ENCODE measurements at regions not wholly inside any gene's neighbourhood (a gene's known extent, or its start where the extent isn't known, plus 50 kb on each side); places are given as distances from the start of the nearest gene placed in this dataset.

GRCh38 chr4:144302704-144303536, 162.4 kb upstream of the GYPA start:
- Histone ChIP-seq H3K4me1 (ENCODE audit: control insufficient read depth, insufficient read depth, low read length) (no peaks in the 10 kb centered on the region), H3K36me3 (ENCODE audit: control insufficient read depth, insufficient read depth, low read length) (no peaks in the 10 kb centered on the region), H3K9me3 (ENCODE audit: control insufficient read depth, insufficient read depth, low read length) (no peaks in the 10 kb centered on the region), H3K4me3 (ENCODE audit: low read length) (no peak overlapping the region), H3K27me3 (ENCODE audit: control insufficient read depth, insufficient read depth, low read length) (no peaks in the 10 kb centered on the region), H3K27ac (ENCODE audit: low read length) (no peak overlapping the region)
- intact Hi-C loops (cut with micrococcal nuclease) = no loop called here
- Mint-ChIP-seq H3K27me3 (ENCODE audit: low read depth in 2 of 2) (no peaks in the 10 kb centered on the region), H3K27ac (no peak overlapping the region), H3K36me3 (no peaks in the 10 kb centered on the region), H3K9me3 (no peaks in the 10 kb centered on the region), H3K4me1 (no peaks in the 10 kb centered on the region), H3K4me3 (no peak overlapping the region)
- WGBS (ENCODE audit: insufficient coverage) = 84% methylated on average over 5 of the region's 7 CpGs
- no peak for ATAC-seq
- no peak for DNase-seq
- TF ChIP-seq CTCF (IDR thresholded peaks at IDR 0.05) = no peak

- no peaks in the 10 kb centered on the region for H3K4me1 ChIP-seq (ENCODE audit: control insufficient read depth, insufficient read depth, low read length)
- H3K9me3 Mint-ChIP-seq = no peaks in the 10 kb centered on the region
- intact Hi-C loops (cut with micrococcal nuclease) = no loop called here
- H3K27ac ChIP-seq (ENCODE audit: low read length) = no peak overlapping the region
- no peaks in the 10 kb centered on the region for H3K9me3 ChIP-seq (ENCODE audit: control insufficient read depth, insufficient read depth, low read length)
- H3K27ac Mint-ChIP-seq = no peak overlapping the region
- H3K4me3 ChIP-seq (ENCODE audit: low read length) = no peak overlapping the region
- H3K4me3 Mint-ChIP-seq = no peak overlapping the region
- no peaks in the 10 kb centered on the region for H3K36me3 ChIP-seq (ENCODE audit: control insufficient read depth, insufficient read depth, low read length)
- H3K36me3 Mint-ChIP-seq = no peaks in the 10 kb centered on the region
- no peak for TF ChIP-seq CTCF (IDR thresholded peaks at IDR 0.05)
- no peaks in the 10 kb centered on the region for H3K27me3 ChIP-seq (ENCODE audit: control insufficient read depth, insufficient read depth, low read length)
- ATAC-seq = no peak
- DNase-seq = no peak
- H3K4me1 Mint-ChIP-seq = no peaks in the 10 kb centered on the region
- WGBS (ENCODE audit: insufficient coverage) = no CpG with 5 or more reads among the region's 2 CpGs
- H3K27me3 Mint-ChIP-seq (ENCODE audit: low read depth in 2 of 2) = no peaks in the 10 kb centered on the region
Observed at GRCh38 chr4:144304025-144304424, 163.5 kb upstream of the GYPA start.

GRCh38 chr4:144310535-144310934, 170.0 kb upstream of the GYPA start:
- H3K36me3 ChIP-seq (ENCODE audit: control insufficient read depth, insufficient read depth, low read length) = no peaks in the 10 kb centered on the region
- H3K4me1 Mint-ChIP-seq = no peaks in the 10 kb centered on the region
- no peak overlapping the region for H3K27ac Mint-ChIP-seq
- no peaks in the 10 kb centered on the region for H3K27me3 Mint-ChIP-seq (ENCODE audit: low read depth in 2 of 2)
- intact Hi-C loops (cut with micrococcal nuclease) = no loop called here
- H3K4me3 Mint-ChIP-seq = no peak overlapping the region
- peaks cover 19% of the 10 kb centered on the region for H3K36me3 Mint-ChIP-seq
- H3K27ac ChIP-seq (ENCODE audit: low read length) = no peak overlapping the region
- H3K27me3 ChIP-seq (ENCODE audit: control insufficient read depth, insufficient read depth, low read length) = no peaks in the 10 kb centered on the region
- H3K4me1 ChIP-seq (ENCODE audit: control insufficient read depth, insufficient read depth, low read length) = no peaks in the 10 kb centered on the region
- TF ChIP-seq CTCF (IDR thresholded peaks at IDR 0.05) = no peak
- H3K9me3 ChIP-seq (ENCODE audit: control insufficient read depth, insufficient read depth, low read length) = peaks cover 10% of the 10 kb centered on the region
- 80% methylated on average over 3 of the region's 4 CpGs for WGBS (ENCODE audit: insufficient coverage)
- peaks cover 7 to 19% of the 10 kb centered on the region in 2 donors for H3K9me3 Mint-ChIP-seq
- H3K4me3 ChIP-seq (ENCODE audit: low read length) = no peak overlapping the region
- ATAC-seq (no peak), DNase-seq (no peak)

- Histone ChIP-seq H3K9me3 (ENCODE audit: control insufficient read depth, insufficient read depth, low read length) (peaks cover 10% of the 10 kb centered on the region), H3K4me1 (ENCODE audit: control insufficient read depth, insufficient read depth, low read length) (no peaks in the 10 kb centered on the region), H3K27ac (ENCODE audit: low read length) (no peak overlapping the region), H3K27me3 (ENCODE audit: control insufficient read depth, insufficient read depth, low read length) (no peaks in the 10 kb centered on the region), H3K4me3 (ENCODE audit: low read length) (no peak overlapping the region), H3K36me3 (ENCODE audit: control insufficient read depth, insufficient read depth, low read length) (no peaks in the 10 kb centered on the region)
- intact Hi-C loops (cut with micrococcal nuclease) = no loop called here
- TF ChIP-seq CTCF (IDR thresholded peaks at IDR 0.05) = no peak
- ATAC-seq (no peak), DNase-seq (no peak)
- H3K36me3 Mint-ChIP-seq = peaks cover 19% of the 10 kb centered on the region
- no peaks in the 10 kb centered on the region for H3K4me1 Mint-ChIP-seq
- peaks cover 7 to 23% of the 10 kb centered on the region in 2 donors for H3K9me3 Mint-ChIP-seq
- no peaks in the 10 kb centered on the region for H3K27me3 Mint-ChIP-seq (ENCODE audit: low read depth in 2 of 2)
- no peak overlapping the region for H3K27ac Mint-ChIP-seq
- no peak overlapping the region for H3K4me3 Mint-ChIP-seq
Observed at GRCh38 chr4:144313370-144313769, 172.9 kb upstream of the GYPA start.

All from natural killer cell (primary cell).